Mesenchymal stem cell (in vitro differentiated cells and primary cell): ENCODE measurements at regions not wholly inside any gene's neighbourhood (a gene's known extent, or its start where the extent isn't known, plus 50 kb on each side); places are given as distances from the start of the nearest gene placed in this dataset.

Experiments
- DNase-seq: peaks from one replicate; pipeline ENCODE4 v3.0.0-alpha.2; 2013
- H2AFZ ChIP-seq: one replicate; pipeline ENCODE4 v1.6.1; 2013; ENCODE audit warnings: low read depth, mild to moderate bottlenecking, control low read depth, inconsistent platforms, low read length, moderate library complexity
- H2AK5ac ChIP-seq: 2 replicates; pipeline ENCODE4 v1.6.1; 2013; ENCODE audit warnings: low read length, moderate library complexity, mild to moderate bottlenecking, inconsistent platforms; ENCODE audit not compliant: severe bottlenecking
- H2BK120ac ChIP-seq: one replicate; pipeline ENCODE4 v1.6.1; 2013; ENCODE audit warnings: low read depth, mild to moderate bottlenecking, inconsistent platforms, low read length, moderate library complexity
- H2BK12ac ChIP-seq, 2 experiments: one replicate each; pipeline ENCODE4 v1.6.1; 2013; ENCODE audit warnings: inconsistent platforms in 2 of 2, low read length in 2 of 2, mild to moderate bottlenecking in 2 of 2, moderate library complexity in 2 of 2, control low read depth in 1 of 2
- H2BK15ac ChIP-seq: one replicate; pipeline ENCODE4 v1.6.1; 2013; ENCODE audit warnings: mild to moderate bottlenecking, low read depth, inconsistent platforms; ENCODE audit not compliant: poor library complexity, severe bottlenecking
- H2BK5ac ChIP-seq: 2 replicates; pipeline ENCODE4 v1.6.1; 2013; ENCODE audit warnings: low read depth, mild to moderate bottlenecking, low read length, control low read depth, inconsistent platforms; ENCODE audit not compliant: poor library complexity, severe bottlenecking
- H3K14ac ChIP-seq, 2 experiments: one replicate each; pipeline ENCODE4 v1.6.1; 2013; ENCODE audit warnings: inconsistent platforms in 2 of 2, low read length in 2 of 2, control low read depth in 1 of 2, mild to moderate bottlenecking in 1 of 2, moderate library complexity in 1 of 2
- H3K18ac ChIP-seq, 2 experiments: one replicate each; pipeline ENCODE4 v1.6.1; 2013; ENCODE audit warnings: inconsistent platforms in 2 of 2, low read length in 2 of 2, control low read depth in 1 of 2, low read depth in 1 of 2, mild to moderate bottlenecking in 1 of 2
- H3K23ac ChIP-seq, 2 experiments: one replicate each; pipeline ENCODE4 v1.6.1; 2013; ENCODE audit warnings: inconsistent platforms in 2 of 2, low read length in 2 of 2, mild to moderate bottlenecking in 2 of 2, moderate library complexity in 2 of 2, control low read depth in 1 of 2
- H3K27ac ChIP-seq: 2 replicates; pipeline ENCODE4 v1.5.1; 2013; ENCODE audit warnings: mild to moderate bottlenecking, moderate library complexity, low read length, control low read depth, inconsistent platforms; ENCODE audit not compliant: poor library complexity, severe bottlenecking
- H3K27me3 ChIP-seq, 2 experiments: 2 replicates each; pipeline versions ENCODE4 v1.6.1 to v1.7.0; 2013; ENCODE audit warnings: low read length in 2 of 2, mild to moderate bottlenecking in 2 of 2, moderate library complexity in 2 of 2, control low read depth in 1 of 2, inconsistent platforms in 1 of 2; ENCODE audit not compliant: control insufficient read depth in 1 of 2, insufficient read depth in 1 of 2
- H3K36me3 ChIP-seq, 2 experiments: 2 replicates each; pipeline versions ENCODE4 v1.6.1 to v1.7.0; 2013; ENCODE audit warnings: low read length in 2 of 2, control low read depth in 1 of 2, inconsistent platforms in 1 of 2, low read depth in 1 of 2, mild to moderate bottlenecking in 1 of 2; ENCODE audit not compliant: insufficient read depth in 2 of 2, control insufficient read depth in 1 of 2
- H3K4ac ChIP-seq, 2 experiments: one replicate each; pipeline ENCODE4 v1.6.1; 2013; ENCODE audit warnings: inconsistent platforms in 2 of 2, low read length in 2 of 2, mild to moderate bottlenecking in 2 of 2, moderate library complexity in 2 of 2, control low read depth in 1 of 2, low read depth in 1 of 2
- H3K4me1 ChIP-seq: 2 replicates; pipeline ENCODE4 v1.6.1; 2013; ENCODE audit warnings: low read depth, low read length, control low read depth; ENCODE audit not compliant: control insufficient read depth, insufficient read depth
- H3K4me2 ChIP-seq: 2 replicates; pipeline ENCODE4 v1.6.1; 2013; ENCODE audit warnings: low read length, mild to moderate bottlenecking, inconsistent platforms; ENCODE audit not compliant: poor library complexity, severe bottlenecking
- H3K4me3 ChIP-seq, 2 experiments: 2 replicates each; pipeline versions ENCODE4 v1.5.1 to v1.7.0; 2013; ENCODE audit warnings: low read length in 2 of 2, mild to moderate bottlenecking in 2 of 2, control low read depth in 1 of 2, low read depth in 1 of 2; ENCODE audit not compliant: insufficient read depth in 1 of 2
- H3K79me1 ChIP-seq: replicated peaks from 2 replicates; pipeline ENCODE4 v1.6.1; 2013; ENCODE audit warnings: mild to moderate bottlenecking, control low read depth, low read length, inconsistent platforms; ENCODE audit not compliant: poor library complexity, severe bottlenecking
- H3K9ac ChIP-seq: 2 replicates; pipeline ENCODE4 v1.7.0; 2013; ENCODE audit warnings: mild to moderate bottlenecking, low read length, moderate library complexity
- H3K9me3 ChIP-seq: 2 replicates; pipeline ENCODE4 v1.7.0; 2013; ENCODE audit warnings: mild to moderate bottlenecking, low read length; ENCODE audit not compliant: control insufficient read depth
- H4K8ac ChIP-seq: one replicate; pipeline ENCODE4 v1.6.1; 2013; ENCODE audit warnings: inconsistent platforms, mild to moderate bottlenecking, low read length, moderate library complexity
- H4K91ac ChIP-seq: one replicate; pipeline ENCODE4 v1.6.1; 2013; ENCODE audit warnings: mild to moderate bottlenecking, low read length, inconsistent platforms
- whole genome bisulfite sequencing: methylation state at CpG from one replicate; pipeline ENCODE4 v1.1.7; 2013; ENCODE audit warnings: mixed read lengths; 5-methylcytosine and 5-hydroxymethylcytosine counted together

DNA sequence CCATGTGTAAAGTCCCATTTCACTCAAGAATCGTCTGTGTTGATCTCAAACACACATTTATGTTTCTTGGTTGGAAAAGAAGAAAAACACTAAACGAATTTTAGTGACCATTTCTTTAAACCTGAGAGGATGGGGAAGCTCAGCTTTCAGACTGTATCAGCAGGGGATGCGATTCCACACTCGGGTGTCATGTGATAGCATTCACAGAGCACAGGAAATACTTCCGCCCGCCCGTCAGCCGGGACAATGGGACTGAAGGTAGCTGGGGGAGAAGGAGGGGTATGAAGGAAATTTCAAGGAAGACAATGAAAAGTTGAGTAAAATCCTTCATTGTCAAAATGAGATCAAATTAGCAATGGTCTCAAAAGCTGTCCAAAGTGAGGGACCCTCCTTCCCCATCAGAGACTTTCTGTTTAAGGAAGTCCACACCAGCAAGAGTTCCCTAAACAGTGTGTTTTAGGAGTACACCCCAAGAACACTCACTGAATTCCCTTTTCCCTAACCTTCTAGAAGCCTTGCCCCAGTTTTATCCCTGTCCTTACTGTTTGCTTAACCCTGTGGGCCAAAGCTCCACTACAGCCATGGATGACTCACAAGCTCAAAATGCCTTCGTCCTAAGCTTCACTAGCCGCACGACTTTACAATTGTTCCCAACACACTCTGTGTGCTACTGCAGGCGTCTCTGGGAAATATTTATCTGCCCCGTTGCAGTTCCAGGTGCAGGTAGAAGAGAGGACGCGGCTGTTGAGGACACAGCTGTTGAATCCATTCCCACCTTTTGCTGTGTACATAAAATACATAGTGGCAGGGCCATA is 51.4 kb upstream of the SIM2 start:
- Histone ChIP-seq H3K79me1 (no peaks in the 10 kb centered on the region), H2BK120ac (no peak overlapping the region), H3K14ac (no peak overlapping the region), H2AFZ (no peak overlapping the region), H4K8ac (no peak overlapping the region), H3K4me1 (peaks cover 12% of the 10 kb centered on the region), H2AK5ac (peak overlapping the region; percentile 40), H4K91ac (no peak overlapping the region), H3K9me3 (no peaks in the 10 kb centered on the region), H3K36me3 (no peaks in the 10 kb centered on the region), H2BK5ac (no peak overlapping the region), H3K4me3 (no peak overlapping the region), H3K4me2 (peak overlapping the region; percentile 13), H3K23ac (no peak overlapping the region), H3K9ac (no peak overlapping the region), H2BK12ac (no peak overlapping the region), H3K27me3 (peaks cover 0 to 38% of the 10 kb centered on the region in 2 experiments), H3K18ac (no peak overlapping the region), H3K4ac (no peak overlapping the region), H3K27ac (peak overlapping the region; percentile 78), H2BK15ac (no peak overlapping the region)
- peak; percentile 61 for DNase-seq
- WGBS = 37% methylated on average over 15 of the region's 15 CpGs
